NCI-H2107 treated with DMSO at 0.1 percent for 48 hours (cell line): ENCODE measurements at regions not wholly inside any gene's neighbourhood (a gene's known extent, or its start where the extent isn't known, plus 50 kb on each side); places are given as distances from the start of the nearest gene placed in this dataset.
"Not testable (repeated sequence)": the region's sequence is repeated elsewhere in the genome, so short reads cannot be mapped to it uniquely, and the experiment has no call there.

ENCODE experiments used
- DNase-seq: peaks from one replicate; lab custom pipeline; 2025; ENCODE audit not compliant: unreplicated experiment; lab: John Stamatoyannopoulos, UW

DNA sequence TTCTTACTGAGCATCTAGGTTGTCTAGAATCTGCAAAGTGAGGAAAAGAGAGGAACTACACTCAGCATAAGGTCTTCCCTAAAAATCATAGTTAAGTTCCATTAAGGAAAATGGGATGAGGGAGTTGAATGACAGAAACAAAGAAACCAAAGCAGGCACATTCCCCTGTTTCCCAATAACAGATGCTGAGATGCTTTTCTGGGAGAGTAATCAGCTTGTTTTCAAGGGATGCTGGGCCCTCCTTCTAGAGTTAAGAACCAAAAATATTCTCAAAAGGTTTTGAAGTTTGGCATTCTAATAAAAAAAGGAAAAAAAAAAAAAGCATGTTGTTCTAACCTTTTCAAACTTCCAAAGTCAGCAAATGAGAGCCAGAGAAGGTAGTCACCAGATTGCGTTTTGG is 105.2 kb upstream of the ZNF648 start:
- DNase-seq: no peak

DNA sequence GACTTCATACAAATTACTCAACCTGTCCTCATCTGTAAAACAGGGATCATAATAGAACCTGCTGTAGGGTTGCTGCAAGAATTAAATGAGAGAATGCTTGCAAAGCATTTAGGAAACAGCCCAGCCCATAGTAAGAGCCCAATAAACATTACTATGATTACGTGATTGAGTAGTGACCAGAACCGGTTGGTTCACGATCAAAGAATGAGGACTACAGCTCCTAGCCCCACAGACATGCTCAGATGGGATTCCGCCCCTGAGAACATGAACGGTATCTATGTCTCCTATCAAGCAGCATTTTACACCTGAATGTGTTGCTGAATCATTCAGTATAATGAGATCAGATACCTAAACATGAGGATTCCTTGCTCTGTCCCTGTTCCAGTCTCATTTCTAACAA is 104.8 kb upstream of the ZNF648 start:
- no peak for DNase-seq

DNA sequence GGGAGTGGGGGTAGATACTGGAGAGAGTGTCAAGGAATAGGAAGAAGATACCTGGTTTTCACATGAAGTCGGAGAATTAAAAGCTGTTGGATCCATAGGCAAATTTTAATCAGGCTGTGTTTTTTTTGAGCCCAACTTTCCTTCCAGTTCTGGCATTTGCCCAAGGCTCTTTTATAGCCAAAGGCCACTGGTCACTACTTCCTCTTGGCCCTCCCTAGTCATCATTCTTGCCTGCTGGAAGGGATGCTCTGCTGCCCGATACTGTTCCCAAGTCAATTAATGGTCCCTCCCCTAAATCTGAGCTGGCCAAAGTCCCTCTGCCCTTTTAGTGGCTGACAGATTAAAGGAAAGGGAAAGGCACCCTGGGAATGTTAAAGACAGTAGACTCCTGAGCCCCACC is 102.8 kb upstream of the ZNF648 start:
- no peak for DNase-seq

DNA sequence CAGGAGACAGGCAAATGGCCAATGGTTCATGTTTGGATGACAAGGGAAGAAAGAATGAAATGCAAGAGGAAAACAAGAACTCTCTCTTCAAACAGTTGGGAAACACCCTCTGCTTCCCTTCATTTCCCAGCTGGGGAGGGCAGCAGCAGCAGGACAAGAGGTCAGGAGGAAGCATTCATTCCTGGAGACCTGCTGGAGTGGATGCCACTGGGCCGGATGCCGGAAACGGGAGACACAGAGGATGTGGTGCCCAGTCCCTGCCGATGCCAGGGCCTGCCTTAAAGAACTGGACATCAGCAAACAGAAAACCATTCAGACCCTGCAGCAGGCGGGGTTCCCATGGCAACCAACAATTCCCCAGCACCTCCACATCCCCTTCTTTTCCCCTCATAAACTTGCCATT is 102.3 kb upstream of the ZNF648 start:
- DNase-seq: no peak

DNA sequence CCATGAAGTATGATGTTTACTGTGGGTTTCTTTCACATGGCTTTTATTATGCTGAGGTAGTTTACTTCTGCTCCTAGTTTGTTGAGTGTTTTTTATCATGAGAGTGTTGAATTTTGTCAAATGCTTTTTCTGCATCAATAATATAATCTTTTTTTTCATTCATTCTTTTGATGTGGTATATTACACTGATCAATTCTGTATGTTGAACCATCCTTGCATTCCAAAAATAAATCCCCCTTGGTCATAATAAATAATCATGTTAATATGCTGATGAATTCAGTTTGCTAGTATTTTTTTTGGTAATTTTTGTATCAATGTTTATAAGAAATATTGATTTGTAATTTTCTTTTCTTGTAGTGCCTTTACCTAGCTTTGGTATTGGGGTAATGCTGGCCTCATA is 97.9 kb upstream of the ZNF648 start:
- no peak for DNase-seq

DNA sequence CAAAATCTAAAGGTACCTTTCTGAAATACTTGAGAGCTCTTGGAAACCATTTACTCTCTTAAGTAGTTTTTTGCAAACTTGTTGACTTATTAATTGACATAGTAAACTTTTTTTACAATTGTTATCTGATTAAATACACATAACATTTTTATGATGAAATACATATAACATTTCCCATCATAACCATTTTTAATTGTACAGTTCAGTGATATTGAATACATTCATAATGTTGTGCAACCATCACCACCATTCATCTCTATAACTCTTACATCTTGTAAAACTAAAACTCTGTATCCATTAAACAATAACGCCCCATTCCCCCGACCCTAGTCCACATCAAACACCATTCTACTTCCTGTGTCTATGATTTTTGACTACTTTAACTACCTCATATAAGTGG is 95.7 kb upstream of the ZNF648 start:
- no peak for DNase-seq

DNA sequence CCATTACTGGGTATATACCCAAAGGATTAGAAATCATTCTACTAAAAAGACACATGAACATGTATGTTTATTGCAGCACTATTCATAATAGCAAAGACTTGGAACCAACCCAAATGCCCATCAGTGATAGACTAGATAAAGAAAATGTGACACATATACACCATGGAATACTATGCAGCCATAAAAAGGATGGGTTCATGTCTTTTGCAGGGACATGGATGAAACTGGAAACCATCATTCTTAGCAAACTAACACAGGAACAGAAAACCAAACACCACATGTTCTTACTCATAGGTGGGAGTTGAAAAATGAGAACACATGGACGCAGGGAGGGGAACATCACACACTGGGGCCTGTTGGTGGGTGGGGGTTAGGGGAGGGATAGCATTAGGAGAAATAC is 92.9 kb upstream of the ZNF648 start:
- not testable (repeated sequence) for DNase-seq

DNA sequence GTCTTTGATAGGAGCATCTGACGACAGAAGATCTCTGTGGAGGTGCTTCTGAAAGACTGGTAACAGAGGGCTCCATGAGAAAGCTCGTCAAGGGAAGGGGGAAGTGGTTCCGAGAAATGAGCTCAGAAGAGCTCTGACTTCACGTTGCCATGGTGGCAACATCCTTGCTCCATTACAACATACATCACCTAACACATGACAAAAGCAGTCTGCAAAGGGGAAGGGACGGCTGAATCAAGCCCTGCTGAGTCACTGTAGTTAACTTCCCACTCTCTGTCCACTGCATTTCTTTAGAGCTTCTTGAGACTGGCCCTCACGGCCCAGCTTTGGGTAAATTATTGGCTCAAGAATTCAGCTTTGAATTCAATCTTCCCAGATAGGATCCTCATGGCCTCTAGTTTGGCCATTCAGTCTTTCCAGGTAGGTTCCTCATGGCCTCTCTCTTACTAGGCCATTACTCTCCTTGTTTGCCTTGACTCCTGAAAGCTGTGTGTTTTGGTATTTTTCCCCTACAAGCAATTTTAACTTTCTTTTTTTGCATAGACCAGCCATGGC is 88.0 kb upstream of the ZNF648 start:
- no peak for DNase-seq

DNA sequence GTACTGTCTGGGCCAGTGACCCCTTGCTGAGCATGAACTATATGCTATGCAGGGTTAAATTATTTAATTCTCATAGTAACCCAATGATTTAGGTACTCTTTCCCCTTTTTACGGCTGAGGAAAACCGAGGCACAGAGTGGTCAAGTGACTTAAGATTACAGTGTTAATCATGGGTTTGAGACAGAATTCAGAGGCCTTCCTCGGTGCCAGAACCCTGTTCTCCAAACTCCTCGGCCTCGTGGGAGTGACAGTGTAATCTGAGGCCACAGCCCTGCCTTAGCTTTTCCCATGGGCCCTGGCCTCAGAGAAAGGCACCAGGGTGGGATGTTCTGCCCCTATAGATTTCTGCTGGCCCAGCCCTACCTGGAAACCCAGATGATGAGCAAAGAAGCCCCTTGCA is 86.4 kb upstream of the ZNF648 start:
- DNase-seq: no peak

DNA sequence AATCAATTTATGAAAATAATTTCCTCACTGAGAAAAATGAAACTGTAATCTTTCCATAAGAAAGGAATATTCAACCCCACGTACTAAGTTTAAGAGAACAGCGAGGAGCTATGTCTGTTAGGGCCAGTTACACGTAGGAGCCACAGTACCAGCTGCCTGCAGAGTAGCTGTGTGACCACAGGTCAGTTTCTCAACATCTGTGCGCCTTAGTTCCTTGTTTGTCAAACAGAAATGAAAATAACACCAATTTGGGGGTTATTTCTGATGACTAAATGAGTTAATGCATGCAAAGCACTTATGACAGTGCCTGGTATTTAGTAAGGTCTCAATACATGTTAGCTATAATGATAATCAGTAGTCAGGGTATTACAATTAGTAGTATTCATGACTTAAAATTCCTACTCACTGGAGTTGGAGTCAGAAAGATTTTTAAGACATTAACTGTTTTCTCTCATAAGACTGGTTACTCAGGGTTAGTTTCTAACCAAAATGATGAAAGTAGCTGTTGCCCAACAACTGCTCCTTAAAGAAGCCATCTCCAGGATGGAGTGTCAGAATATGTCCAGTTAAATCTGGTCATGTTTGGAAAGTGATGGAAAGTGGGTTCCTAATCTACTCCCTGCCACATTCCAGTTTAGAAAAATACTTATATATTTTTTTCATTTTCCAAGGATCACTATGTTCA is 85.8 kb upstream of the ZNF648 start:
- DNase-seq: no peak

DNA sequence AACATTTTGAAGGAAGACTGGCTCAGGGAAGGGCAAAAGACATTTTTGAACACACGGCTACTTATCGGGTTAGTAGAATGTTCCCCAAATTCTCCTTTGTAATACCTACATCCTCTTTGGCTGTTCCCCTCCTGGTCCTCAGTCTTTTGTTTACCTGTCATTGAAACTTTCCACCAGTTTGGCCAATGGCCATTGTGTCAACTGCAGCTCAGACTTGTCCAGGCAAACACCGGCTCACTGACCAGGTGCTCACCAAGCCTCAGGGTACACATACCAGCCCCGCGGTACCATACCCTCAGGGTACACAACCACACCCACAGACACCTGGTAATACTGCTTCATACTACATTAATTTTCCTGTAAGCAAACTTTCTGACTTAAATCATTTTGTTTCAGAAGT is 84.8 kb upstream of the ZNF648 start:
- no peak for DNase-seq

DNA sequence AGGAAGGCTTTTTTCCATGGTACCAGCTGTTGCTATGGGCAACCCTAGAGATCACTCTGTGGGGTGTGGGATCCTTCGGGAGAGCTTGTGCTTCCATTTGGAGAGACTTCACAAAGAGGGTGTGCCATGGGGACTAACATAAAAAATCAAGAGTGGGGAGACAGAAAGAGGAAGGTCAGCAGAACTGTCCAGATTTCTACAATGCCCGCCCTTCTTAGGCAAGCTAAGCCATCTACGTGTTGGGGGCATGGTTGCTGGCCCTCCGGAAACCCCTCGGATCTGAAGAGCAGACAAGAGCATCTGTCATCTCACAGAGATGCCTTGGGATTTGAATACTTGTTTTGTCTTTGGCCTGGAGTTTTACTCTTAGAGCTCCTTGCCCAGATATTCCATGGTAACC is 83.9 kb upstream of the ZNF648 start:
- no peak for DNase-seq

DNA sequence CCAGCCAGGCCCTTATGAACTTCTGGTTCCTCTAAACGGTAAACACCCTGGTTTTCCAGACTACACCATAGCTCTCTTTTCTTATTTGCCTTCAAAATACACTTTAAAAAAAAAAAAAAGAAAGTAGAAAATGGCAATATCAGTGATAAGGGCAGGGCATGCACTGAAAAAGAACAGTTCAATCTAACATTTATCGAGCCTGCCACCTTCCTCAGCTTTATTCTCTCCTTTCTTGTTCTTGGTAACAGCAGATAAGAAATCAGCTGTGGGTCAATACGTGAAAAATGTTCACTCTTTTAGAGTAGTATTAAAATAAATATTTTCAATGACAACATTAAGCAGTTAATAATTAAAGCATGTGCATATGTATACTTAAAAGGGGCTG is 83.1 kb upstream of the ZNF648 start:
- DNase-seq: no peak

DNA sequence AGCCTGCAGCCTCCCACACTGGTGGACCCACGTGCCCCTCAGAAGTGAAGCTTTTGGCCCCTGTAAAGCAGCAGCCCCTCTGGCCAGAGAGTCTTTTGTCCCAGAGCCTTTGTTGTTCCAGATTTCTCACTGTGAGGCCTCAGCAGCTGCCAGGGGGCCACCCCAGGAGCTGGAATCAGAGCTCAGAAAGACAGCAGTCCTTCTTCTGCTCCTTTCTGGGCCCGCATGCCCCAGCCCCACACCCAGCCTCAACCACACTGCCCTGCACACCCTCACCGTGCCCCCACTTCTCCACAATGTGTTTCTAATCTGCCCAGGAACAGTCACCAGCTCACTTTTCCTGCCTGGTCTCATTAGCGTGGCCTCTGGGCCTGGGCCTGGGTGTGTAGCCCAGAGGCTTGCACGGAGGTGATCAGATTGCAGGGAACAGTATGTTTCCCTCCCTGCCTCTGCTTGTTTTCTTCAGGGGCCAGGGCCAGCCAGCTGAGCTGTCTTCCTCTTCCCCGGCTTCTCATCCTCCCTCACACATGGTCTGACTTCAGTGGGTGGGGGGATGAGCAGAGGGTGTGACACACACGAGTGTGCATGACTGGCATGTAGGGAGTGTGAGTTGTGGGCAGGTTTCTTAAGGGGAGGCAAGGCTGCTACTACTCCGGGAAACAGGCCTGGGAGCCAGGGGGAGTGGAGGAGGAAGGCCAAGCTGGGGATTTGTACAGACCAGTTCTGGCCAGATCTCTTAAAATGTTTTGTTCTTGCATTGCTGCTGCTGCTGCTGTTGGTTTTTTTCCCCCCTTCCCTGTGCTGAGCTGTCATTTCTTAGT is 82.5 kb upstream of the ZNF648 start:
- DNase-seq: peak; percentile 21

DNA sequence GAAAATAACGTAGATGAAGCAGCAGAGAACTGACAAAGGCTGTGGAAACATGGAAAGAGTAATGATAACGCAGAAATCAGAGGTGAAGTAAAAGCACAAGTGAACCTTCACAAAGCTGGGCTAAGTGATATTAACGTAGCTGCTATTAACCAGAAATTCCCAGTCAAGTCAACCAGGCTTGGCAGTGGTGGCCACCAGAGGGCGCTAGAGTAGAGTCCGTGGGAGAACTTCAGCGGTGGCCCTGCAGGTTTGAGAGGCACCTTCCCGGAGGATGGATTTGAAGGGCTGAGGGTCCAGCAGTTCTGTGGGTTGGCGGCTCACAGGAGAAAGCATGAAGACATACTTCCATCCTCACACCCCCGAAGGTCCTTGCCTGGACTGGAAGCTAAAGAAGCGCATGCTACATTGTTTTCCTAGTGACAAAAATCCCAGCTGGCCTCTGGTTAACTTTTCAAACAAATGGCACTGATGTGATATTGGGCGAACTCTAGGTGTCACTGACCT is 81.7 kb upstream of the ZNF648 start:
- peak; percentile 87 for DNase-seq

DNA sequence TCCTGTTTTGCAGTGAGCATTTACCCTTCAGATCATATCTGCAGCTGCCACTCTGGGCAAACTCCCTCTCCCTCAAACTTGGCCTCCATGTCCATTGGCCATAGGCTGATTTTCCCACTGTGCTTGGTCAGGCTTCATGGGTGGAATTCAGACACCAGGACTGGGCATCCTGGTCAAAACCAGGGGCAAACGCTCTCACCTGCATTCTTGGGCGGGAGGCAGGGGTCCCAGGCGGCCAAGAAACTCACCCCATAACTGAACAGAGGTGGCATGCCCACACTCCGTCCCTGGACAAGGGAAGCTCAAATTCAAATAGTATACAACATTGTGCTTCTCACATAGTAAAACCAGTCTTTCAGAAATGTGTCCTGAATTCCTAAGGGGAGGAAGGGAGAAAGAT is 81.1 kb upstream of the ZNF648 start:
- DNase-seq: no peak

DNA sequence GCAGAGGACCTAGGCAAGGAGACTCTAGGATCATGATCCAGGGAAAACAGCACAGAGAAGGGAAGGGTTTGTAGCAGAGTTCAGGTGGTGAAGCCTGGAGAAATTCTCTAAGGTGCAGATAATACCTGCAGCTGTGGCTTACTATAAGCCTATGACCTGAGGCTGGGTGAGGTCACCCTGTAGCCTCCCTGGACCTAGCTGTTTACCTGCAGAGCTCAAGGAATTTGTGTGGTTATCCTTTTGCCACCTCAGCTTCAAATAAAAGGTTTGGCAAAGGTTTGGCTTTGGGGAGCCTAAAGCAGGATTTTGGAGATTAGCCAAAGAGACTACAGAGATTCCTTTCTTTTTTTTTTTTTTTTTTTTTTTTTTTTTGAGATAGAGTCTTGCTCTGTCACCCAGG is 79.5 kb upstream of the ZNF648 start:
- DNase-seq: no peak

DNA sequence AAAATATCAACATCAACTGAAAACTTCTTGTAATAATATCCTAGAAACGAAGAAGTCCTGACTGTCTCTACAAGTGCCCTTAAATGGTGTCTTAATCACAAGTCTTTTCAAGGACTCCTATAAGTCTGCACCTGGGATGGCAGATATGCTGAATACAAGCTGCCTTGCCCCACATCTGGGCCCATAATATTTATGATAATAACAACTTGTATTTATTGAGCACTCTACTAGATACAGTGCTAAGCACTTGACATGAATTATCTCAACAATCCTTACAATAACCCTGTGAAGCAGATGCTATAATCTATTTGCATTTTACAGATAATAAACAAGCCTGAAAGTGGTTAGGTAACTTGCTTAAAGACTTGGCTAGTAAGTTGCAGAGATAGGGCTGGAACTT is 78.0 kb upstream of the ZNF648 start:
- no peak for DNase-seq

DNA sequence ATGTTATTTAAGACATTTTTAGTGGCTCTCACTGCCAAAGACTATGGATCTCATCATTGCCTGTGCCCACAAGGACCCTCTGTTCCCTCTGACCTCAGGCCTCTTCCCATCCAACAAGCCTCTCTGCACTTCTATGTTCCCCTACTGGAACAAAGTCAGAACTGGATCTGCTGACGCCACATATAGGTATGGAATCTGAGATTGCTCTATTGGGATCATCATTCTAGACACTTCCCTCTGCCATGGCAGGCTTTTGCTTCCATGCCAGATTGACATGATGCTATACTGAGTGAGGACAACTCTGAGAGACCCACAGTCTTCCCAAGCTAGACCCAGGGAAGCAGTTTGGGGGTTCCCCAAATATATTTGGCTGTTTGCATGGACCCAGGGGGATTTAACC is 76.0 kb upstream of the ZNF648 start:
- DNase-seq: no peak

DNA sequence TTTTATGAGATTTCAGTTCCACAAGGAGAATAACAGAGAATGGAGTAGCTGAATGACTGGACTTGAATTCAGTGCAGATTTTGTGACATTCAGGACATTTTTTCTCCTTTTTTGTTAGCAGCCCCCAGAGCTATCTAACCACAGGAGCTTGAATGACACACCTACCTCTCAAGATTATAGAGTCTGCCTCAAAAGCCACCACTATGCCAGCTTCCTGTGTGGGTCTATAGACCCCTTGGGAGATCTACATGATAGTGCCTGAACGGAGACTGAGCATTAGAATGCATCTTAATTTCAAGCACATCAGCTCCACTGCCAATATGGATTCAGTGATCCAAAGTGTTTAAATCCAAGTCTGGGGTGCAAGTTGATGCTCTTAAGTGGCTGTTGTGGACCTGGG is 74.4 kb upstream of the ZNF648 start:
- no peak for DNase-seq

DNA sequence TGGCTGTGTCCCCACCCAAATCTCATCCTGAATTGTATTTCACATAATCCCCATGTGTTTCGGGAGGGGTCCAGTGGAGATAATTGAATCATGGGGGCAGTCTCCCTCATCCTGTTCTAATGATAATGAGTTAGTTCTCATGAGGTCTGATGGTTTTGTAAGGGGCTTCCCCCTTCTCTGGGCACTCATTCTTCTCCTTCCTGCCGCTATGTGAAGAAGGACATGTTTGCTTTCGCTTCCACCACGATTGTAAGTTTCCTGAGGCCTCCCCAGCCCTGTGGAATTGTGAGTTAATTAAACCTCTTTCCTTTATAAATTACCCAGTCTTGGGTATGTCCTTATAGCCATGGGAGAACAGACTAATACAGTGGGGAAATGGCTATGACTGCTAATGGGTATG is 72.7 kb upstream of the ZNF648 start:
- DNase-seq: no peak

DNA sequence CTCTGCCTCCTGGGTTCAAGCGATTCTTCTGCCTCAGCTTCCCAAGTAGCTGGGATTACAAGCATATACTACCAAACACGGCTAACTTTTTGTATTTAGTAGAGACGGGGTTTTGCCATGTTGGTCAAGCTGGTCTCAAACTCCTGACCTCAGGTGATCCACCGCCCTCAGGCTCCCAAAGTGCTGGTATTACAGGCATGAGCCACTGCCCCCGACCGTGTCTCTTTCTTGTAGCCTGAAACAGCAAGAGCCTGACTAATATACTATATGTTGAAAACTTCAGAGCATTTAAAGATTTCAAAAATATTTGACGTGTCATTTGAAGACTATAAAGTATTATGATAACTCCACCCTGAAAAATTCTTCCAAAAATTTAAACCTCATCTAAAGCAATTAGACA is 71.7 kb upstream of the ZNF648 start:
- DNase-seq: no peak
